Spleen (tissue), 7 donors: ENCODE measurements at regions not wholly inside any gene's neighbourhood (a gene's known extent, or its start where the extent isn't known, plus 50 kb on each side); places are given as distances from the start of the nearest gene placed in this dataset.

Source experiments
- POLR2A ChIP-seq, 3 donors: fragments of 450-650 bp; IDR thresholded peaks; one replicate each; pipeline ENCODE4 v1.5.1; 2017; ENCODE audit warnings: antibody characterized with exemption in 3 of 3, mild to moderate bottlenecking in 1 of 3
- POLR2AphosphoS5 ChIP-seq, 3 donors: sonication (generic); formaldehyde crosslinking; IDR thresholded peaks; one replicate each; pipeline ENCODE4 v1.5.1; 2017; ENCODE audit warnings: antibody characterized with exemption in 3 of 3
- TF ChIP-seq, protein P1 (sequence below), 11 experiments: fragments of 200-600 bp in 7 of 11; fragments of 450-650 bp in 4 of 11; sonication (generic) in 4 of 11; IDR thresholded peaks in 8 of 11; conservative IDR thresholded peaks in 3 of 11; 1 replicate in 7 of 11; 2 replicates in 4 of 11; pipeline versions ENCODE4 v1.4.0 to v1.8.0; 2016 to 2021; ENCODE audit warnings: antibody characterized with exemption in 11 of 11, inconsistent platforms in 4 of 11, mild to moderate bottlenecking in 1 of 11
- donor health status: DM: no; HTN: no; CAD: no; lungs with moderate emphysema.
- donor health status: DM: no; HTN: no; CAD: no.
- donor health status: DM: no; HTN: no; CAD: no.

DNA sequence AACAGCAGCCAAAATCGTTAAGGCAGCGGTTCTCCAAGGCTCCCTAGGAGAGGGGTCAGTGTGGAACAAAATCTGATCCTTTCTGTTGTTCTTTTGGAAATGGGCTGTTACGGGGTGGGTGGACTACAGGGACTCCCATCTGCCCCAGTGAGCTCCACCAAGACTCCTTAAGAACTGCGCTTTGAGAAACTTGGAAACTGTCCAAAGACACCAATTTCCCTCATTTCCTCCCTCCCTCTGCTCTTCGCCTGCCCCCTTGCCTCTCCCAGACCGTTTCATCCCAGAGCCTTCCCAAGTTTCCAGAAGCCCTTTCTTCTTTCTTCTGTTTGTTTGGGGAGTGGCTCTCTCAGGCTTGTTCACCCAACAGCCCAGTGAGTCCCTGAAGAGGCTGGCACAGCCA lies 205.4 kb downstream of the COPRS start:
- TF ChIP-seq, protein P1, sequence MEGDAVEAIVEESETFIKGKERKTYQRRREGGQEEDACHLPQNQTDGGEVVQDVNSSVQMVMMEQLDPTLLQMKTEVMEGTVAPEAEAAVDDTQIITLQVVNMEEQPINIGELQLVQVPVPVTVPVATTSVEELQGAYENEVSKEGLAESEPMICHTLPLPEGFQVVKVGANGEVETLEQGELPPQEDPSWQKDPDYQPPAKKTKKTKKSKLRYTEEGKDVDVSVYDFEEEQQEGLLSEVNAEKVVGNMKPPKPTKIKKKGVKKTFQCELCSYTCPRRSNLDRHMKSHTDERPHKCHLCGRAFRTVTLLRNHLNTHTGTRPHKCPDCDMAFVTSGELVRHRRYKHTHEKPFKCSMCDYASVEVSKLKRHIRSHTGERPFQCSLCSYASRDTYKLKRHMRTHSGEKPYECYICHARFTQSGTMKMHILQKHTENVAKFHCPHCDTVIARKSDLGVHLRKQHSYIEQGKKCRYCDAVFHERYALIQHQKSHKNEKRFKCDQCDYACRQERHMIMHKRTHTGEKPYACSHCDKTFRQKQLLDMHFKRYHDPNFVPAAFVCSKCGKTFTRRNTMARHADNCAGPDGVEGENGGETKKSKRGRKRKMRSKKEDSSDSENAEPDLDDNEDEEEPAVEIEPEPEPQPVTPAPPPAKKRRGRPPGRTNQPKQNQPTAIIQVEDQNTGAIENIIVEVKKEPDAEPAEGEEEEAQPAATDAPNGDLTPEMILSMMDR (IDR thresholded peaks at IDR 0.05 in 8 of 11, conservative IDR thresholded peaks at IDR 0.05 in 3 of 11), result no peak
- no peak for TF ChIP-seq POLR2A (IDR thresholded peaks at IDR 0.05)
- no peak for TF ChIP-seq POLR2AphosphoS5 (IDR thresholded peaks at IDR 0.05)
